DMS153 treated with DMSO at 0.1 percent for 48 hours (cell line): ENCODE measurements at regions not wholly inside any gene's neighbourhood (a gene's known extent, or its start where the extent isn't known, plus 50 kb on each side); places are given as distances from the start of the nearest gene placed in this dataset.
"Not testable (repeated sequence)": the region's sequence is repeated elsewhere in the genome, so short reads cannot be mapped to it uniquely, and the experiment has no call there.

Experiments
- DNase-seq: peaks from one replicate; lab custom pipeline; 2025; ENCODE audit not compliant: unreplicated experiment; lab: John Stamatoyannopoulos, UW

- DNase-seq = no peak
Measured at GRCh38 chr18:49694402-49694801, 118.9 kb downstream of the ACAA2 start.

DNA sequence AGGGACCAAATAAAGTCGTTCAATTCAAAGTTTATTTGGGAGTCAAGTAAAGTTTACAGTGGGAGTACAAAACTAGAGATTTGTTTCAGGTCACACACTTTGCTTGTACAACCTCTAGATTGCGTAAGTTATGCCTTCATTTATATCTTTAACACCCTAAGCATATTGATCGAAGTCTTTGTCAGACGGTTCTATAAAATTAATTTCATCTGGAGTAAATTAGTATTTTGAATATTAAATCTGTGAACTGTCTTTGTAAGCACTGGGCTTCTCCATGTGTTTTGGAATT, 119.7 kb downstream of the ACAA2 start:
- DNase-seq = no peak

GRCh38 chr18:49692906-49693716, 120.2 kb downstream of the ACAA2 start:
- DNase-seq = no peak

DNA sequence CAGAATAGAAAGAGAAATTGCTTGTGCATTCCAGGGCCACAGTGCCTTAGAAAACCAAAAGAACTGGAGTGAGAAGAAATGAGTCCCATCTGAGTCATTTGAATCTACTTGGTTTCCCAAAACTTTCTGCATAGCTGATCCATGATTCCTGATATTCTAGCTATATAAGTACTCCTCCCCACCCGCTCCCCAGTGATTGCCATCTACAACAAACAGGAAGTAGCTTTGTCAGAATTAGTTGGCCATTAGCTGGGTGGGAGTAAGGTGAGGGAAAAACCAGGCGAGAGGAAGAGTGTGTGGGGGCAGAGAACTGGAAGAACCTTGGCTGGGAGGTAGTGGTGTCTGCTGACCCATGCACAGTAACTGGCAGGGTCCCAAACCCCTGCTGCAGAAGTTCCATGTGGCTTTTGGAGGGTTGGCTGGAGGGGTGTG, 122.1 kb downstream of the ACAA2 start:
- DNase-seq = no peak

DNA sequence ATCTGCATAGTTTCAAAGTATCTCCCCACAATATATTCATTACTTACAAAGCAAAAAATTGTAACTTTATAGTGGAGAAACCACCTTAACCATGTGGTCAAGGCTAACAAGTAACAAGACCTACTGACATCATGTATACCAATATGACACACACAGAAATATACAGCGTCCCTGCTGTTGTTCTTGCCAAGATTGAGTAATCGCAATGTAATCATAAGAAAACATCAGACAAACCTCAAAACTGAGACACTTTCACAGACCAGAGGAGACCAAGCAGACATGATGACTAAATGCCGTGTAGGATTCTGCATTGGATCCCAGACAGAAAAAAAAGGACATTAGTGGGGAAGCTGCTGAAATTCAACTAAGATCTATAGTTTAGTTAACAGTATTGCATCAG, 123.0 kb downstream of the ACAA2 start:
- no peak for DNase-seq

GRCh38 chr18:49685231-49685942, 123.5 kb downstream of the LIPG start:
- no peak for DNase-seq

GRCh38 chr18:49682803-49683190, 120.9 kb downstream of the LIPG start:
- not testable (repeated sequence) for DNase-seq

GRCh38 chr18:49682173-49682802, 120.4 kb downstream of the LIPG start:
- no peak for DNase-seq

DNA sequence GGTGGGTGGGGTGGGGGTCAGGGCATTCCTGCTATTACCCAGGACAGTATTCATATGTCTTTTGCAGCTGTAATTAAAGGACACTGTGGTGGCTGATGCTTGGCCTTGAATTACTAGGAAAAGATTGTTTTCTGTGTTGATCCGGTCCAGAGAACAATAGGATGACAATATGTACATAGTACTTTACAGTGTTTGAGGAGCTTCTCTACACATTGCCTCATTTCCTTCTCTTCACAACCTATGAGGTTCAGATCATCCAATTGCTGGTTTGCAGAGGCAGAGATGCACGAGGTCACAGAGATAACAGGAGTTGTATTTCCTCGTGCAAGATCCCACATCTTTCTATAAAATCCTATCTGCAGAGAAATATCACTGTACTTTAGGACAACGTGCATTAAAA, 119.5 kb downstream of the LIPG start:
- peak; percentile 16 for DNase-seq

DNA sequence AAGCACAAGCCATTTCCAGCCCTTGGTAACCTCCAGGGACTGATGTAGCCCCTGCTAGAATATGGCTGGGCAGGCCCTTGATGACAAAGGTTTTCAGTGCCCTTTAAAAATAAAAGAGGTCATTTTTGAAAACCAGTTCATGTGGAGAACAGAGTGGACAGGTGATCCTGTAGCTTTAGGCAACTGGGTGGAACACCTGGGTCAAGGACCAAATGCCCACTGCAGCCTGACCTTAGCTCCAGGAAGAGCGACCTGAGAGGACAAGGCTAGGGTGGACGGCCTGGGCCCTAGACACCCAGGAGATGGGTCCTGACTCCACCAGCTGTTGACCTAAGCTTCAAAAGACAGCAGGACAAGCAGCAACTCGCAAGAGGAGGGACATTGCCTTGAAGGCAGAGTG, 116.6 kb downstream of the LIPG start:
- no peak for DNase-seq

- DNase-seq = no peak
Measured at GRCh38 chr18:49677762-49678413, 116.0 kb downstream of the LIPG start.

GRCh38 chr18:49677081-49677480, 115.2 kb downstream of the LIPG start:
- DNase-seq = no peak

DNA sequence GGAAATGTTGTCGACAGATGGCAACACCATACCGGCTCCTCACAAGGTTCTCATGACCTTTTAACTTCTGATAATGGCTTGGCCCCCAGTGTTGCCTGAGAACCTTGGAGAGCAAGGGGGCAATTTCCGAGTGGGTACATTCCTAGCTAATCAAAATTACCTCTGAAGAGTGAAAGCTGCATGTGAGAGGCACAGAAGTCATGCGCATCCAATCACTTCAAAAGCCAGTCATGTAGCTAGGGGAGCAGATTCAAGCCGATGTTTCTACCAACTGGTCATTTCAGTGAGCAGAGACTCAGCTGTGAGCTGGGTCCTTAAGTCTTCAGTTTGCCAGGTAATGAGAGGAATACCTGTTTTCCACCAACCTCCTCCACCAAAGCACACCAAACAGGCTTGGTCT, 111.4 kb downstream of the LIPG start:
- DNase-seq = no peak

DNA sequence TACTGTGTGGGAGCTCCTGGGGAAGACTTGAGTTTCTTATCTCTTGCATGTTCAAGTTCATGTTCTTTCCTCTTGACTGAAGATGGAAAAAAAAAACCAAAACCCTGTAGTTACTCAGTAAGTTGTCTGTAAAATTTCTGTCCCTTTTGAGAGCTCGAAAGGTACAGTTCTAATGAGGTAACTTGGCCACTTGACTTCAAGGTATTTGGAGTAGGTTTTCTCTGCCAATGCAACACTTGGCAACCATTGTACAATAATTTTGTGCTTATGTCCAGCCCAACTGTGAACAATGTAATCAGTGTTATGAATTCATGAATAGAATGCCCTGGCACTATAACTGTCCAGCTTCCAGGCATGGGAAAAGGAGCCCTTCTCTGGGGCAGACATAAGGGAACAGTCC, 111.0 kb downstream of the LIPG start:
- DNase-seq = no peak

GRCh38 chr18:49669403-49669802, 107.5 kb downstream of the LIPG start:
- DNase-seq = no peak

GRCh38 chr18:49668574-49669275, 106.9 kb downstream of the LIPG start:
- DNase-seq = peak; percentile 47

DNA sequence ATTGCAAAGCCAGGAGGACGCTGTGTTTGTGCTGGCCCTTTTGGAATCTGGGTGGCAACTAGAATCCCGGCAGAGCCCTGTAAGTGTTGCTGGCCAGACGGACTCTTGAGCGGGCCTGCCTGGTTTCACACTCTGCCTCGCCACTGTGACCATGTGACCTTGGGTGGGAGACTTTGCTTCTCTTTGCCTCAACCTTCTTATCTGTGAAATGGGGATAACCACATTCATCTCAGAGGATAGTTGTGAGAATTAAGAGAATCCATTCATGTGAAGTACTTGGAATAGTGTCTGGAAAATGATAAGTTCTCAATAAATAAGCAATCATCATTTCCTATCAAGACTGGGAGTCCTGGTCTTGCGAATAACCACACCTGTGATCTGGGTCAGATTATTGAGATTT, 105.6 kb downstream of the LIPG start:
- DNase-seq = no peak

GRCh38 chr18:49666045-49666775, 104.4 kb downstream of the LIPG start:
- no peak for DNase-seq

- peak; percentile 7 for DNase-seq
Measured at GRCh38 chr18:49663899-49664890, 102.3 kb downstream of the LIPG start.
